ENCODE measurements at regions not wholly inside any gene's neighbourhood (a gene's known extent, or its start where the extent isn't known, plus 50 kb on each side); places are given as distances from the start of the nearest gene placed in this dataset.

GRCh38 chr2:47272905-47273758 is 96.0 kb upstream of the EPCAM start:
- TF ChIP-seq CTCF (IDR thresholded peaks at IDR 0.05) (peak in 2 of 6 experiments; percentile 7 to 9), POLR2A (IDR thresholded peaks at IDR 0.05) (no peak)

Measured in adrenal gland (tissue), 5 donors.